ENCODE measurements at regions not wholly inside any gene's neighbourhood (a gene's known extent, or its start where the extent isn't known, plus 50 kb on each side); places are given as distances from the start of the nearest gene placed in this dataset.
"Not testable (repeated sequence)": the region's sequence is repeated elsewhere in the genome, so short reads cannot be mapped to it uniquely, and the experiment has no call there.

DNA sequence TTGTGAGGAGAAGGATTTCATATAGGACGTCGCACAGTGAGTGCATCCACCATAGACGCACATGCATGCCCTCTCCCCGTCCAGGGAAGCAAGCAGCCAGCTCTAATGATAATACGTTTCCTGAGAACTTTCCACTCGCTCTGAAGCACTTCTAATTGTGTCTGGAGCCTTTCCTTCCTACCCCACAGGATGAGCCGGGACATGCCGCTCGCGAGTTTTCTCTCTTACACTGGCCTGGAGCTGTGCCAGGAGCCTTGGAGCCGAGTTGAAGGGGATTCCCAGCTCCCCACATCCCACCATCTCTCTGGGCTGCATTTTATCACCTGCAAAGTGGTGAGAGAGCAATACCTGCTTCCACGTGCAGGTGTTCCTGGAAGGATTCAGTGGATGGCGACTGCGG lies 368.1 kb downstream of the C16orf95 start:
- Mint-ChIP-seq H3K9me3 (no peaks in the 10 kb centered on the region), H3K27me3 (peaks cover 2% of the 10 kb centered on the region), H3K4me3 (no peak overlapping the region), H3K36me3 (no peaks in the 10 kb centered on the region), H3K27ac (no peak overlapping the region), H3K4me1 (no peaks in the 10 kb centered on the region)

DNA sequence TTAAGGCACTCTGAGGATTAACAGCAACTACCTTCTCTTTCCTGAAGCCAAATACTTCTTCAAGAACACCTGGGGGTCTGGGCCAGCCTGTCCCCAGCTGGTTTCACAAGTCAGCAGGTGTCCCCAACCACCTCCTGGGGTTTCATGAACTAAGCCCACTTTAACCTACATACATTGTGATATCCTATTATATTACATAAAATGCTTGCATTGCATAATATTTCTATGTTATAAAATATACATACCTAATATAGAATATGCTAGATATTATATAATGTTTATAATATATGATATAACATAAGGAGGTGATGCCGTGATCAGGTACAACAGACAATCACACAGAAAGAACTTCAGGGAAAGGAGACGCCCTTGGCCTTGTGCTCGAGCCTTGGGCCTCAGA lies 367.6 kb downstream of the C16orf95 start:
- no peaks in the 10 kb centered on the region for H3K9me3 Mint-ChIP-seq
- no peaks in the 10 kb centered on the region for H3K36me3 Mint-ChIP-seq
- H3K4me3 Mint-ChIP-seq, result no peak overlapping the region
- H3K27me3 Mint-ChIP-seq, result peaks cover 2% of the 10 kb centered on the region
- no peak overlapping the region for H3K27ac Mint-ChIP-seq
- no peaks in the 10 kb centered on the region for H3K4me1 Mint-ChIP-seq

DNA sequence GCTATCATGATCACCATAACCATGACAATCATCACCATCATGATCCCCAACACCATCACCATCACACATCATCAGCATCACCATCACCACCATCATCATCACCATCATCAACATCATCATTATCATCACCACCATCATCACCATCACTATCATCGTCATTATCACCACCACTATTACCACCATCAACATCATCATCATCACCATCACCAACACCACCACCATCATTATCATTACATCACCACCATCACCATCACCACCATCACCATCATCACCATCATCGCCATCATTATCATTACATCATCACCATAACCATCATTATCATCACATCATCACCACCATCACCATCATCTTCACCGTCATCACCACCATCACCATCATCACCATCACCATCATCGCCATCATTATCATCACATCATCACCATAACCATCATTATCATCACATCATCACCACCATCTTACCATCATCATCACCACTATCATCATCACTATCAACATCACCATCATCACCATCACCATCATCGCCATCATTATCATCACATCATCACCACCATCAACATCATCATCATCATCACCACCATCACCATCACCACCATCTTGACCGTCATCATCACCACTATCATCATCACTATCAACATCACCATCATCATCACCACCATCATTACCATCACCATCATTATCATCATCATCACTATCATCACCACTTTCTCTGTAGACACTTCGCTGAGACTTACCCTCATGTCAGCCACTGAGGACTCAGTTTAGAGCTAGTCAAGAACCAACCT lies 366.0 kb downstream of the C16orf95 start:
- Mint-ChIP-seq H3K27ac (no peak overlapping the region), H3K36me3 (no peaks in the 10 kb centered on the region), H3K9me3 (no peaks in the 10 kb centered on the region), H3K27me3 (peaks cover 2% of the 10 kb centered on the region), H3K4me1 (peaks cover 3% of the 10 kb centered on the region), H3K4me3 (no peak overlapping the region)

DNA sequence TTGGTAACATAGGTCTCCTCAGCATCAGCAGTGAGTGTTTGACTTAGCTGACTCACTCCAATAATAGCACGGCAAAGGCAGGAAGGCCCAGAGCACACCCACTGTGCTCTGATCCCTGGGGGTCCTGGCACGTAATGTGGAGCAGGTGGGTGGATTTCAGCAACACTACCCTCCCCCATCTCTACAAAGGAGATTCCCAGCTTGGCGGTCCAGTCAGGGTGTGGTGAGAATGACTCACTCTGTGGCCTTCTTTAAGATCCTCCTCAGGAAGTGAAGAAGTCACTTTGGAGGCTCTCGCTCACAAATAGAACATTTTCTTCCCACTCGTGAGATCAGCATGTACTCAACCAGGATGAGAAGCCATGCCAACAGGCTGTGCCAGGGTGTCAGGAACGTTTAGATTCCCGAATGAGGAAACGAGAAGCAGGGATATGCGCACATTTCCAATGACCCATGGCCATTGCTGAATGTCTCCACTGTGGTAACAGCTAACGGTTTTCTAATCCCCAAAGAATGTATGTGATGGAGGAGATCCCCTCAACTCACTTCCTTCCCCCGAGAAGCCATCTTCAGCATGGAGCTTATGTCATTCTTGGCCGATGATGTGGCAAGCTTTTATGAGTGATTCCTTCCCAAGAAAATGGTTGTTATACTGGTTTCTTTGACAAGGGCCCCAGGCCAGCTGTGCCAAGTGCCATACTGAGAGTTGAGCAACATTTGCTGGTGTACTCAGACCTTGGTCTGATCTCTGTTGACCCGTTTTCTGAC lies 365.2 kb downstream of the C16orf95 start:
- Mint-ChIP-seq H3K27me3 (peaks cover 2% of the 10 kb centered on the region), H3K27ac (no peak overlapping the region), H3K9me3 (no peaks in the 10 kb centered on the region), H3K36me3 (no peaks in the 10 kb centered on the region), H3K4me3 (no peak overlapping the region), H3K4me1 (peaks cover 7% of the 10 kb centered on the region)

DNA sequence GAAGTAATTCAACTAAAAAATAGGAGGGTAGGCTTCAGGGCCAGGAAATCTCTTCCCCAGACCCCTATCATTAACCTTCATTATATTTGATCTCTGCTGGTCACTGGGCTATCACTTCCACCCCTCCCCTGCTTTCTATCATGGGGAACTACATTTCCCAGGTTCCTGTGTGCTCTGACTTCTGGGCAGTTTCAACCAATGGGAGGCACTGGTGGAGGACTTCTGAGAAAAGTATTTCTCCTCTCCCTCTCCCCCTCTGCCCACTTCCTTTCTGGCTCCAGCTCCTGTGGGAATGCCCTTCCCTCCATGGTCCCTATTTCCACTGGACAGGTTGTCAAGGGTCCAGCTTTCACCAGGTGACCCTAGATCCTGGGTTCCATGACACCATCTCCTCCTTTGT lies 364.4 kb downstream of the C16orf95 start:
- H3K27ac Mint-ChIP-seq, result no peak overlapping the region
- H3K4me3 Mint-ChIP-seq, result no peak overlapping the region
- no peaks in the 10 kb centered on the region for H3K36me3 Mint-ChIP-seq
- H3K9me3 Mint-ChIP-seq, result no peaks in the 10 kb centered on the region
- H3K27me3 Mint-ChIP-seq, result peaks cover 2% of the 10 kb centered on the region
- peaks cover 7% of the 10 kb centered on the region for H3K4me1 Mint-ChIP-seq

DNA sequence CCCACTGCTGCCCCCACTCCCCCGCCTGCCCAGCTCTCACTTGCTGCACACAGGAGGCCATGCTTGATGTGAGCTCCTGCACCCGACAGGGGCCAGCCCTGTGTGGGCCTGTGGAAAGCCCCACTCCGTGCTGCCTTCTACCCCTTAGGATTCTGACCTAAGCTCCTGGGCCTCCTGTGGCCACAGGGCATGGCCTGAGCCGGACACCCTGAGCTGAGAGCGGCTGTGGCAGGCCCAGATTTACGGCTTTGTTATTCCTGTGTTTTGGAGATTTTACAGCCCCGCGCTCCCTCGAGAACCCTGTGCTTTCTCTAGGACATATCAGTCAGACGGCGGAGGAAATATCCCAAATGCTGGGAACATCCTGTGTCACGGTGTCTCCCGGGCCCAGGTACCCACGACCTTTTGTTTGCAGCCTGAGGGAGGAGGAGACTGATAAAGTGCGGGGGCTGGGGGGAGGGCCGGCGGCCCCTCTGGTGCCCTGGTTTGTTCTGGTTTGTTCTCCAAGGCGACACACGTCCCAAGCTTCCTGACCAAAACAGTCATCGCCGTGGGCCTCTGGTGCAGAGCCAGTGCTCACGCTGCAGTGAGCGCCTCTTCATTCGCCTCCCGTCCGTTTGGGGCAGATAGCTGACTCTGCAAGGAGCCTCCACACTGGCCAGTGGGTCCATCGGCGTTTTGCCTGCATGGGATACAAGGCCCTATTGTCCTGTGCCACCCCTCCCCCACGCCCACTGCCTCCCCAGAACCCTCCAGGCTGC lies 363.4 kb downstream of the C16orf95 start:
- H3K4me3 Mint-ChIP-seq, result no peak overlapping the region
- H3K9me3 Mint-ChIP-seq, result no peaks in the 10 kb centered on the region
- H3K4me1 Mint-ChIP-seq, result peaks cover 7% of the 10 kb centered on the region
- no peak overlapping the region for H3K27ac Mint-ChIP-seq
- peaks cover 7% of the 10 kb centered on the region for H3K27me3 Mint-ChIP-seq
- no peaks in the 10 kb centered on the region for H3K36me3 Mint-ChIP-seq

DNA sequence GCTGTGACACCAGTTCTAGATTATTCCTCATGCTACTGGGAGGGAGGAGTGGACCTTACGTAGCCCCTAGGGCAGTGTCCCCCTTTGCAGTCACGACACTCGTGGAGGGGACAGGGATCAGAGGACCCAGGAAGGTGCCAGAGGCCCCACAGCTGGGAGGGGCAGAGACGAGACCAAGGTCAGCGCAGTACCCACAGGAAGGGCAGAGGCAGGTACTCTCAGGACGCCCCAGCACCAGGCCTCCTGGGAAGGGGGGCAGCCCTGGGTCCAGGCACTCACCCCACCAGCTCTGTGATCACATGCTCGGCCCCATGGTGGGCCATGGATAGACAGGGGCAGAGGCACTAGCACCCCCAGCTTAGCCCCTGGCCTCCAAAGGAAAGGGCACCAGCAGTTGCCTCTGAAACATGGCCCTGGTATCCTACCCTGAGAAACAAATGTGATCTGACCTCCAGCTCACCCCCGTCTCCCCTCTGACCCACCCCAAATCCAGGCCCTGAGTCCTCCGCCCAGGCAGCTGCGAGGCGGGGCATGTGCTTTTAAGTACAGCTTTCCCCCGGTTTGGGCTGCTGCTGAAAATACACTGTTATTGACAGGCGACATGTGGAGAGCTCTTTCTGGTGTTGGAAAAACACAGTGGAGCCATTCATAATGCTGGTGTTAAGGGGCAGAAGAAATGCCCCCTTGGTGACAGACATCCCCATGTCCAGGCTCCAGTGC lies 361.9 kb downstream of the C16orf95 start:
- Mint-ChIP-seq H3K4me3 (no peak overlapping the region), H3K27ac (no peak overlapping the region), H3K27me3 (peaks cover 11% of the 10 kb centered on the region), H3K4me1 (peaks cover 7% of the 10 kb centered on the region), H3K36me3 (no peaks in the 10 kb centered on the region), H3K9me3 (no peaks in the 10 kb centered on the region)

DNA sequence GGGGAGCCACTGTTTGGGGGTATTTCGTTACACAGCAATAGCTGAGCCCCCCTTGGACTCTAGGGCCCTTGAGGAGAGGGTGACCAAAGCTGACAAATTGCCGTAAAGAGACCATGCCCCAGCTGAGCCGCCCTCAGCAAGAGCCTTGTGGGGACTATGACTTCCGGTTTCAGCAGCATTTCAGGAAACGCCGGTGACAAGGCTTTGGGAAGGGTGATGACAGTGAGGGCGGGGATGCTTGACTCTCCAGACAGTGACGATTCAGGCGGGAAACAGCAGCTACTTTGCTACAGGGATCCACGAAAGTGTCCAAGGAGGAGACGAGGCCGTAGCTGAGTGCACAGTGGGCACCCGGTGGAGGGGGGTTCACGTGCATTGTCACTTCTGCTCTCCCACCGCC lies 360.8 kb downstream of the C16orf95 start:
- no peaks in the 10 kb centered on the region for H3K36me3 Mint-ChIP-seq
- no peak overlapping the region for H3K27ac Mint-ChIP-seq
- H3K4me1 Mint-ChIP-seq, result peaks cover 7% of the 10 kb centered on the region
- H3K27me3 Mint-ChIP-seq, result peaks cover 11% of the 10 kb centered on the region
- no peaks in the 10 kb centered on the region for H3K9me3 Mint-ChIP-seq
- no peak overlapping the region for H3K4me3 Mint-ChIP-seq

DNA sequence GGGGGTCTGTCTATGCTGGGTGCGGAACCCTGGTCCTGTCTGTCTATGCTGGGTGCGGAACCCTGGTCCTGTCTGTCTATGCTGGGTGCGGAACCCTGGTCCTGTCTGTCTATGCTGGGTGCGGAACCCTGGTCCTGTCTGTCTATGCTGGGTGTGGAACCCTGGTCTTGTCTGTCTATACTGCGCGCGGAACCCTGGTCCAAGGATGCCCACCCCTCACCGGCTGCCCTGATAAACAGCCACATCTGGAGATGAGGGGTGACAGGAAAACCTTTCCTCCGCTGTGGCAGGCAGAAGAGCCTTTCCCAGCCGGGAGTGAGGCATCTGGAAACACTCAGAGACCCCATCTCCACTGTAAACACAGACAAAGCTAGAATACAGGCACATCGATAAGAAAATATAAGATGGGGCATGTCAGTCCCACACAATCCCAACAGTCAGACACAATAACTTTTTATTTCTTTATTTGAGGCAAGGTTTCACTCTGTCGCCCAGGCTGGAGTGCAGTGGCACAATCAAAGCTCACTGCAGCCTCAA lies 359.5 kb downstream of the C16orf95 start:
- H3K4me3 Mint-ChIP-seq, H3K4me1 Mint-ChIP-seq, H3K36me3 Mint-ChIP-seq, H3K27ac Mint-ChIP-seq, H3K27me3 Mint-ChIP-seq, H3K9me3 Mint-ChIP-seq: not testable (repeated sequence)

DNA sequence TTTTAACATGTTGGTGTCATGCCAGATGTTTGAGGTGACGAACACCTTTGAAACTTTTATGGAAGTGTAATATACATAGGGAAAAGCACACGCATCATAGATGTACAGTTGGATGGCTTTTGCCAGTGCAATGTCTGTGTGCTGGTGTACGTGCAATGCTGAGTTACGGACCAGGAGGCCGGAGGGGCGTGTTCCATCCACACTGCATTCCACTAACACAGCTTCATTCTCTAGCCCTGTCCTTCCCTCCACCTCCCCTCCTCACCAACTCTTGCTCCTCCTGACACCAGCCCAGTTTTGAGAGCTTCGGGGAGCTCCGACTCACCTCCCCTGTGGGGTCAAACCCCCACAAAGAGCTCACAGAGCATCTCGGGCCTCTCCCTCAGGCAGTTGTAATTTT lies 358.8 kb downstream of the C16orf95 start:
- Mint-ChIP-seq H3K27me3 (peaks cover 9% of the 10 kb centered on the region), H3K27ac (no peak overlapping the region), H3K4me3 (no peak overlapping the region), H3K9me3 (no peaks in the 10 kb centered on the region), H3K36me3 (no peaks in the 10 kb centered on the region), H3K4me1 (peaks cover 7% of the 10 kb centered on the region)

DNA sequence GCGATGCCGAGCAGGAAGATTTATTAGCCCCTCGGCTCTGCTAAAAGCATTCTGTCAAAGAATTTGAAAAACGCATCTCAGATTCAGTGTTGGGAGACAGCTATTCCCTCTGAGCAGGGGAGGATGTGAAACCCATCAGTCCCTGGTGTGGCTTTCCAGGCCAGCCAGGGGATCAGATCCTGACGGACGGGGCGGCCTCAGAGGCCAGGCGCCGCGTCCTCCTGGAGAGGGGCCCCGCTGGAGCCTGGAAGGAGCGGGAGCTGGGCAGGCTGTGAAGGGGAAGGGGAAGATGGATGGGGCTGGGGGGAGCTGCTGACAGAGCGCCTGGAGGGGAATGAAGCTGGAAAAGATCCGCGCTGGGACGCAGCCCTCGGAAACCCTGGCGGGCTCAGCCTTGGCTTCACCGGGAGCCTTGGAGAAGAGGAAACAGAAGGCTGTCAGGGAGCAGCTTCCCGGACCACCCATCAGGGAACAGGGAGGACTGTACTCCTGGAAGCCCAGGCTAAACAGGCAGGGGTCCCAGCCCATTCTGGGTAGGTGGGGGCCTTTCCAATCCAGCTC lies 358.0 kb downstream of the C16orf95 start:
- Mint-ChIP-seq H3K27ac (no peak overlapping the region), H3K4me3 (no peak overlapping the region), H3K36me3 (no peaks in the 10 kb centered on the region), H3K9me3 (no peaks in the 10 kb centered on the region), H3K27me3 (peaks cover 9% of the 10 kb centered on the region), H3K4me1 (peaks cover 7% of the 10 kb centered on the region)

DNA sequence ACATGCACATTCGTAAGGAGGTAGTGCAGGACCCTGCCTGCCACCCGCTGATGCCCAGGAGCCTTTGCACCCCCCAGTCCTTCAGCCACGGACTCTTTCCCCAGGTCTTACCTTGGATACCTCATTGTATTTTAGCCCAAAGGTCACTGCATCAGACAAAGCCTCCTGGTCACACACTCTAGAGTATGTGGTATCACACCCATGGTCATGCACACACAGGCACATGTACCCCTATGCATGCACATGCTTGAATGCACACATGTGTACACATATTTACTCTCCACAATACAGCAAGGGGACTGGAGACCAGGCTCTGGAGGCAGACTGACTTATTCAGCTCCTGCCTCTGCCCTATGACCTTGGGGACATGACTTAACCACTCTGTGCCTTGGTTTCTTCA lies 357.5 kb downstream of the C16orf95 start:
- Mint-ChIP-seq H3K27ac (no peak overlapping the region), H3K4me1 (peaks cover 7% of the 10 kb centered on the region), H3K36me3 (no peaks in the 10 kb centered on the region), H3K27me3 (peaks cover 9% of the 10 kb centered on the region), H3K9me3 (no peaks in the 10 kb centered on the region), H3K4me3 (no peak overlapping the region)

DNA sequence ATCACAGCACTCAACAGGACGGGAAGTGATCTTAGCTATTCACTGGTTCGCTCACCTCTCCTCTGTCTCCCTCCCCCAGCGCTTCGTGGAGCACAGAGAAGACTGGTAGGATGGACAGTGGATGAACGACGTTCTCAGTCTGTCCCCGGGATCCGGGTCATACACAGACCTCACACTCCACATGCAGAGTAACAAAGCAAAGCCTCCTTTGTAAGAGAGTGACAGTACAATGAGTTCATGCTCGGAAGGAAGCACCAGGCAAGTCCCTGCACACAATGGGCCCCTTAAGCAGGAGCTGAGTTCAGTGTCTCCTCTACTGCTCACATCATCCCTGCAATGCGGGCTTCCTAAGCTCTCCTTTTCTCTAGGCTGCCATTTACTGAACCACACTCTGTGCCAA lies 356.9 kb downstream of the C16orf95 start:
- no peaks in the 10 kb centered on the region for H3K9me3 Mint-ChIP-seq
- H3K27ac Mint-ChIP-seq, result no peak overlapping the region
- H3K36me3 Mint-ChIP-seq, result no peaks in the 10 kb centered on the region
- H3K4me1 Mint-ChIP-seq, result peaks cover 7% of the 10 kb centered on the region
- H3K27me3 Mint-ChIP-seq, result peaks cover 9% of the 10 kb centered on the region
- H3K4me3 Mint-ChIP-seq, result no peak overlapping the region

DNA sequence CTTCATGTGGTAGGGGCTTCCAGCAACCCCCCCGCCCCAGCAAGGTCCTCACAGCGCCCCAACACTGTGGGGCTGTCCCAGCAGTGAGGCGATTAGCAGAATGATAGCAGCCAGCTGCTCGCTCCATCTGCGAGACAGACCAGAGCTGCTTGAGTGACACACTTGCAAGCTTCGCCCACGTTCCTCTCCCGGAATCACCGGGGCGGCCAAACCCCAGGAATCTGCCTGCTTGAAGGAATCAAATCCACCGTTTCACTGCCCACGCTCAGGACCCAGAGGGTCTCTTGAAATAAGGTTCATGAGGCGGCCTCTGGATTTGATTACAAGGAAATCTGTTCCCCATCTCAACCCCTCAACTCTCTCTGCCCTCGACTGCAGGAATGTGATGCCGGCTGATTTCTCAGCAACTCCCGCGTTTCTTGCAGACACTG lies 356.0 kb downstream of the C16orf95 start:
- H3K27ac Mint-ChIP-seq, result no peak overlapping the region
- H3K4me3 Mint-ChIP-seq, result no peak overlapping the region
- peaks cover 9% of the 10 kb centered on the region for H3K27me3 Mint-ChIP-seq
- no peaks in the 10 kb centered on the region for H3K9me3 Mint-ChIP-seq
- H3K36me3 Mint-ChIP-seq, result no peaks in the 10 kb centered on the region
- peaks cover 5% of the 10 kb centered on the region for H3K4me1 Mint-ChIP-seq

DNA sequence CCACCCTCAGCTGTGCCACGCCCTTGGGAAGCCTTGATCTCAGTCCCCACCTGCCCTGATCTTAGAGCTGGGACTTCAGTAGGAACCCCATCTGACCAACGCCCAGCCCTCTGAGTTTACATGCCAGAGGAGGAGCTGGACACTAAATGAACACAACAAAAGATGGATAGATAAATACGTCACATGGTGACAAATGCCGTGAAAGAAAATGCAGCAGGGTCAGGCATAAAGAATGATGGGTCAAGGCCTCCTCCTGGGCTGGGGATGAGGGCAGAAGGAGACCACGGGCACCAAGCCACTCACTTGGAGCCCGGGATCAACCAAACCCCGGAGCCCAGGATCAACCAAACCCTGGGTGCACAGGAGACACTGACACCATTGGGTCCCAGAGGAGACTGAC lies 354.9 kb downstream of the C16orf95 start:
- Mint-ChIP-seq H3K4me1 (no peaks in the 10 kb centered on the region), H3K4me3 (no peak overlapping the region), H3K36me3 (no peaks in the 10 kb centered on the region), H3K9me3 (no peaks in the 10 kb centered on the region), H3K27me3 (peaks cover 9% of the 10 kb centered on the region), H3K27ac (no peak overlapping the region)

Data from activated naive CD4-positive, alpha-beta T cell treated with anti-CD3 and anti-CD28 coated beads, Interleukin-2, amount 50 U/mL, for 24 hours (primary cell).